Tibial artery (tissue), 4 donors: ENCODE measurements at regions not wholly inside any gene's neighbourhood (a gene's known extent, or its start where the extent isn't known, plus 50 kb on each side); places are given as distances from the start of the nearest gene placed in this dataset.

Source experiments
- DNase-seq, 2 donors: peaks; one replicate each; pipeline ENCODE4 v3.0.0-alpha.2; 2019
- H3K27ac ChIP-seq, 2 donors: fragments of 200-600 bp; sonication (generic) in 1 of 2; 1 replicate in 1 of 2; 2 replicates in 1 of 2; pipeline ENCODE4 v1.5.1; 2018 to 2019; ENCODE audit warnings: mild to moderate bottlenecking in 1 of 2
- H3K27me3 ChIP-seq, 2 donors: fragments of 200-600 bp; sonication (generic) in 1 of 2; one replicate each; pipeline versions ENCODE4 v1.5.1 to v1.6.0; 2016 to 2019
- H3K36me3 ChIP-seq, 3 donors: fragments of 200-600 bp; sonication (generic) in 2 of 3; one replicate each; pipeline ENCODE4 v1.5.1; 2016 to 2019; ENCODE audit warnings: mild to moderate bottlenecking in 2 of 3
- H3K4me1 ChIP-seq, 4 donors: fragments of 200-600 bp; sonication (generic) in 2 of 4; 1 replicate in 3 of 4; 2 replicates in 1 of 4; pipeline ENCODE4 v1.5.1; 2016 to 2019
- H3K4me3 ChIP-seq, 2 donors: fragments of 200-600 bp; sonication (generic) in 1 of 2; 1 replicate in 1 of 2; 2 replicates in 1 of 2; pipeline ENCODE4 v1.5.1; 2018 to 2019; ENCODE audit warnings: mild to moderate bottlenecking in 2 of 2
- H3K9me3 ChIP-seq, 3 donors: fragments of 200-600 bp; sonication (generic) in 1 of 3; one replicate each; pipeline ENCODE4 v1.5.1; 2016 to 2019
- intact Hi-C: fragments of 100-400 bp; cut with DNase I; formaldehyde crosslinking; loops from one replicate; pipeline ENCODE4 v1.15.0; 2023; ENCODE audit warnings: low total_unique reads
- TF ChIP-seq, protein P1 (sequence below), 2 experiments: fragments of 200-600 bp in 1 of 2; fragments of 450-650 bp in 1 of 2; IDR thresholded peaks; one replicate each; pipeline ENCODE4 v1.5.1; 2017 to 2019; ENCODE audit warnings: antibody characterized with exemption in 2 of 2, mild to moderate bottlenecking in 1 of 2, moderate library complexity in 1 of 2

DNA sequence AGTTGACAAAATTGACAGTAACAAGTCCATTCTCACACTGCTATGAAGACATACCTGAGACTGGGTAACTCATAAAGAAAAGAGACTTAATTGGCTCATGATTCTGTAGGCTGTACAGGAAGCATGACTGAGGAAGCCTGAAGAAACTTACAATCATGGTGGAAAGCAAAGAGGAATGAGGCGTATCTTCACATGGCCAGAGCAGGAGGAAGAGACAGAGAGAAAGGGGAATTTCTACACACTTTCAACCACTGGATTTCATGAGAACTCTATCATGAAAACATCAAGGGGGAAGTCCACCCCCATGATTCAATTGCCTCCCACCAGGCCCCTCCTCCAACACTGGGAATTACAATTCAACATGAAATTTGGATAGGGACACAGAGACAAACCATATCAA is 758.4 kb upstream of the SLITRK1 start:
- Histone ChIP-seq H3K9me3 (no peaks in the 10 kb centered on the region), H3K4me1 (peaks cover 0 to 10% (median 4%) of the 10 kb centered on the region in 4 donors), H3K36me3 (no peaks in the 10 kb centered on the region), H3K4me3 (no peak overlapping the region), H3K27me3 (no peaks in the 10 kb centered on the region), H3K27ac (no peak overlapping the region)
- no peak for DNase-seq
- TF ChIP-seq, protein P1, sequence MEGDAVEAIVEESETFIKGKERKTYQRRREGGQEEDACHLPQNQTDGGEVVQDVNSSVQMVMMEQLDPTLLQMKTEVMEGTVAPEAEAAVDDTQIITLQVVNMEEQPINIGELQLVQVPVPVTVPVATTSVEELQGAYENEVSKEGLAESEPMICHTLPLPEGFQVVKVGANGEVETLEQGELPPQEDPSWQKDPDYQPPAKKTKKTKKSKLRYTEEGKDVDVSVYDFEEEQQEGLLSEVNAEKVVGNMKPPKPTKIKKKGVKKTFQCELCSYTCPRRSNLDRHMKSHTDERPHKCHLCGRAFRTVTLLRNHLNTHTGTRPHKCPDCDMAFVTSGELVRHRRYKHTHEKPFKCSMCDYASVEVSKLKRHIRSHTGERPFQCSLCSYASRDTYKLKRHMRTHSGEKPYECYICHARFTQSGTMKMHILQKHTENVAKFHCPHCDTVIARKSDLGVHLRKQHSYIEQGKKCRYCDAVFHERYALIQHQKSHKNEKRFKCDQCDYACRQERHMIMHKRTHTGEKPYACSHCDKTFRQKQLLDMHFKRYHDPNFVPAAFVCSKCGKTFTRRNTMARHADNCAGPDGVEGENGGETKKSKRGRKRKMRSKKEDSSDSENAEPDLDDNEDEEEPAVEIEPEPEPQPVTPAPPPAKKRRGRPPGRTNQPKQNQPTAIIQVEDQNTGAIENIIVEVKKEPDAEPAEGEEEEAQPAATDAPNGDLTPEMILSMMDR (IDR thresholded peaks at IDR 0.05) = no peak
- intact Hi-C loops = no loop called here

DNA sequence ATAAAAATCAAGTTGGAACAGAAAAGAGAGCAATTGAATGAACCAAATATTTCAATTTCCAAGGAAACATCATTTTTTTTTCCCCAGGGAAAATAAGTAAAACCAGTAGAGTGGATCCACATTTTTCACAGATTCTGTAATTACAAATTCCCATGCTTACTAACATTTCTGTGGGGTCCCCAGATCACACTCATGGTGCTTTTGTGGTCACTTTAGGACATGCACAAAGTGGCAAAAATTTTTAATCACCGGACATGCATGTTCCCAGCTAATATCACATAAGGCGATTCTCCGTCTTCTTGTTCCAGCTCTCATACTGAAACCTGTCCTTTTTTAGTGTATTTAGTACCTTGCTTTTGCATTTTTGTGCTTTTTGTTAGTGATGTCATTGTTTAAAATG is 748.2 kb upstream of the SLITRK1 start:
- no peaks in the 10 kb centered on the region for H3K9me3 ChIP-seq
- no peak overlapping the region for H3K4me3 ChIP-seq
- H3K27ac ChIP-seq = no peak overlapping the region
- no peak for DNase-seq
- no peaks in the 10 kb centered on the region for H3K36me3 ChIP-seq
- TF ChIP-seq, protein P1 (IDR thresholded peaks at IDR 0.05) = no peak
- H3K27me3 ChIP-seq = no peaks in the 10 kb centered on the region
- no peaks in the 10 kb centered on the region for H3K4me1 ChIP-seq
- intact Hi-C loops = no loop called here

DNA sequence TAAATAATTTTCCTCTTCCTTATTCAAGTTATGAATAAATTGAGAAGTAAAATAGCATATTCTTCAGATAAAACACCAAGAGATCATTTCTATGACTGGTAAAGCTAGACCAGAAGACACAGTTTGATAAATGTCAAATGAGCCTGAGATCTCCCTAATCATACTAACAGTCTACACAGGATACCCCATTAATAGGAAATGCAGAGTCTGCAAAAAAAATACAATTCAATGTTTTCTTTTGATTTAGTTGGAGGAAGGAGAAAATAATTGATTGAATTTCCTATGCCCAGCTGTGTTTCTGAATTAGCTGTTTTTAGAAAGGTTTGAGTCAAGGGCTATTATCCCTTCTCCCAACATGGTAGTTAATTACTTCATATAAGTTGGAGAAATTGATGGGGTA is 734.6 kb upstream of the SLITRK1 start:
- Histone ChIP-seq H3K4me3 (no peak overlapping the region), H3K27ac (no peak overlapping the region), H3K27me3 (no peaks in the 10 kb centered on the region), H3K36me3 (no peaks in the 10 kb centered on the region), H3K9me3 (no peaks in the 10 kb centered on the region), H3K4me1 (no peaks in the 10 kb centered on the region)
- TF ChIP-seq, protein P1 (IDR thresholded peaks at IDR 0.05) = no peak
- intact Hi-C loops = no loop called here
- no peak for DNase-seq

DNA sequence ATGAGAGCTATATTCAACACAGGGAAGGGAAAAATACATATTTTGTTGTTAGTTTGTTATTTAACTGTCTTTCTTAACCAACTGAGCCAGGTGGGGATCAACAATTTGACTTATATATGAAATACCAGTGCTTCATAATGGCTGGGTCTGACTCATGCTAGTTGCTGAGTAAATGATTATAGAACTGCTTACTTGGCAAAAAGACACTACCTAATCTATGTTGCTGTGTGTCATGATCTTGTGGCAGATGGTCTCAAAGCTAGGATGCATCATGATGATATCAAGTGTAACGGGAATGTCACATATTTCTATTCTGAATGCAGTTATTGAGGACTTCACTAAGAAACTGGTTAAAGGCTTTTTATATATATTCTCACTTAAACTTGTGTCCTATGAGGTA is 727.4 kb upstream of the SLITRK1 start:
- Histone ChIP-seq H3K36me3 (no peaks in the 10 kb centered on the region), H3K4me1 (peaks cover 0 to 17% (median 4%) of the 10 kb centered on the region in 4 donors), H3K27ac (no peak overlapping the region), H3K9me3 (no peaks in the 10 kb centered on the region), H3K27me3 (no peaks in the 10 kb centered on the region), H3K4me3 (no peak overlapping the region)
- TF ChIP-seq, protein P1 (IDR thresholded peaks at IDR 0.05) = no peak
- intact Hi-C loops = no loop called here
- DNase-seq = no peak

DNA sequence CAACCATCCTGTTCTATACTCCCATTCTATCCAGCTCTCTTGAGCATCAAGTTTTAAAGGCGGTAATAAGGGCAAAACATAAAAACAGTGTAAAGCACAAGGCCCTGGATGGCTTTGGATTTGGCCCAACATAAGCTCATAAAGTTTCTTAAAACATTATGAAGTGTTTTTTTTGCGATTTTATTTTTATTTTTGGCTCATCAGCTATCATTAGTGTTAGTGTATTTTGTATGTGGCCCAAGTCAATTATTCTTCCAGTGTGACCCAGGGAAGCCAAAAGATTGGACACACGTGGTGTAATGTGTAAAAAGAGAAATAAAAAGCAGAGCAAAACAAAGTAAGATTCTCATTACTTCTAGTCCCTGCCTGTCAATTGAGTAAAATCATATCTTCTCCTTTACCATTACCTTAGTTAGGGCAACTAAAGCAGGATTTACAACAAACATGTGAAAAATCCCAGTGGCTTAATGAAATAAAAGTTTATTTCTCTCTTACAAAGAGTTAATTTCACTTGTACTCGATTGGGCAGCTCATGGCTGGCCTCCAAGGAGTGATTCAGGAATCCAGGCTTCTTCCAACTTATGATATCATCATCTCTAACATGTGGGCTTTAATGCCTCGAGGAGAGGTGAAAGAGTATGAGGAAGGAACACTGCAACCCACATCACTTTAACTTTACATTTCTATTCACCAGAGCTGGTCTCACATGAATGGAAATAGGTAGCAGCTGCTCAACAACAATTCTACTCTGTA is 725.2 kb upstream of the SLITRK1 start:
- intact Hi-C loops = no loop called here
- DNase-seq = peak in 1 of 2 donors; percentile 21
- H3K36me3 ChIP-seq = no peaks in the 10 kb centered on the region
- H3K4me3 ChIP-seq = no peak overlapping the region
- TF ChIP-seq, protein P1 (IDR thresholded peaks at IDR 0.05) = no peak
- H3K9me3 ChIP-seq = no peaks in the 10 kb centered on the region
- peaks cover 0 to 17% (median 4%) of the 10 kb centered on the region in 4 donors for H3K4me1 ChIP-seq
- no peaks in the 10 kb centered on the region for H3K27me3 ChIP-seq
- peak overlapping the region in 1 of 2 donors; percentile 31 for H3K27ac ChIP-seq
